ENCODE measurements at regions not wholly inside any gene's neighbourhood (a gene's known extent, or its start where the extent isn't known, plus 50 kb on each side); places are given as distances from the start of the nearest gene placed in this dataset.

GRCh38 chr13:93079294-93079693, 147.3 kb upstream of the GPC6 start:
- no CpG with 5 or more reads among the region's 1 CpG for WGBS, 2 experiments (ENCODE audit: extremely low coverage in 2 of 2, insufficient read length in 1 of 2)
- TF ChIP-seq USF2 (IDR thresholded peaks at IDR 0.05; ENCODE audit: low read depth, low read length) (no peak), ELK1 (IDR thresholded peaks at IDR 0.05; ENCODE audit: borderline replicate concordance, low read depth, low read length) (no peak), FOS (IDR thresholded peaks at IDR 0.05; ENCODE audit: low read depth, low read length) (no peak), MXI1 (IDR thresholded peaks at IDR 0.05; ENCODE audit: borderline replicate concordance, low read depth, low read length) (no peak), SMC3 (IDR thresholded peaks at IDR 0.05; ENCODE audit: low read depth, low read length) (no peak), NFE2L2 (IDR thresholded peaks at IDR 0.05; ENCODE audit: low read depth, low read length) (no peak), CHD1 (IDR thresholded peaks at IDR 0.05; ENCODE audit: low read depth, low read length) (no peak), POLR2A (IDR thresholded peaks at IDR 0.05; ENCODE audit: low read depth, low read length) (no peak), CTCF (conservative IDR thresholded peaks at IDR 0.05; ENCODE audit: low read depth, low read length) (no peak), CEBPB (IDR thresholded peaks at IDR 0.05; ENCODE audit: low read depth, low read length) (no peak), RFX5 (IDR thresholded peaks at IDR 0.05; ENCODE audit: low read depth, low read length) (no peak)
- Histone ChIP-seq H3K27ac (ENCODE audit: insufficient read depth, low read length) (no peak overlapping the region), H4K5ac (ENCODE audit: low read depth, low read length) (no peak overlapping the region), H3K27me3 (ENCODE audit: control insufficient read depth, insufficient read depth, low read length) (no peaks in the 10 kb centered on the region), H2BK5ac (ENCODE audit: low read depth, low read length, poor library complexity, severe bottlenecking) (no peak overlapping the region), H3K14ac (replicated peaks; ENCODE audit: low read depth, low read length) (no peak overlapping the region), H3K56ac (ENCODE audit: extremely low read depth, insufficient read depth, low read length) (no peak overlapping the region), H3K4ac (ENCODE audit: low read depth, low read length) (no peak overlapping the region), H3K4me1 (ENCODE audit: control insufficient read depth, insufficient read depth, low read length) (no peaks in the 10 kb centered on the region), H3K4me2 (ENCODE audit: low read depth, low read length) (no peak overlapping the region), H2BK120ac (ENCODE audit: low read depth, low read length) (no peak overlapping the region), H3K18ac (ENCODE audit: low read depth, low read length) (no peak overlapping the region), H4K8ac (ENCODE audit: low read depth in 2 of 2, low read length in 2 of 2) (no peak overlapping the region), H3K79me1 (ENCODE audit: low read depth in 1 of 2, low read length in 2 of 2) (no peaks in the 10 kb centered on the region), H2AK9ac (replicated peaks; ENCODE audit: low read depth, low read length, poor library complexity) (no peak overlapping the region), H2BK20ac (ENCODE audit: low read depth, low read length) (no peak overlapping the region), H2AFZ (replicated peaks; ENCODE audit: low read length, poor library complexity) (no peak overlapping the region), H3K23ac (ENCODE audit: low read depth, low read length) (no peak overlapping the region), H3K9me3 (ENCODE audit: control insufficient read depth, insufficient read depth, low read length) (no peaks in the 10 kb centered on the region), H3K36me3 (ENCODE audit: control insufficient read depth, insufficient read depth, low read length) (no peaks in the 10 kb centered on the region), H3K4me3 (ENCODE audit: insufficient read depth, low read depth, low read length) (no peak overlapping the region), H4K20me1 (ENCODE audit: insufficient read depth, low read length) (no peaks in the 10 kb centered on the region), H2AK5ac (ENCODE audit: low read depth, low read length) (no peak overlapping the region), H3K9ac (ENCODE audit: low read depth, low read length) (no peak overlapping the region), H2BK15ac (ENCODE audit: low read depth, low read length) (no peak overlapping the region), H4K91ac (ENCODE audit: insufficient read depth, low read depth, low read length) (no peak overlapping the region), H3K9me1 (ENCODE audit: insufficient read depth, low read length) (no peaks in the 10 kb centered on the region)
- DNase-seq (peak; percentile 64), ATAC-seq (ENCODE audit: low read depth) (peak; percentile 74)
- ChIA-PET CTCF (no interaction called here), POLR2A (ENCODE audit: unreplicated experiment) (no interaction called here)
- dilution Hi-C loops (cut with HindIII; ENCODE audit: low sequenced_read_pairs, unreplicated experiment) (no loop called here), intact Hi-C loops (cut with micrococcal nuclease) (no loop called here), in situ Hi-C loops (cut with MboI; ENCODE audit: low sequenced_read_pairs) (no loop called here)
- BruUV-seq (replicated peaks) = no TSS peak
